H1 (cell line): ENCODE measurements at regions not wholly inside any gene's neighbourhood (a gene's known extent, or its start where the extent isn't known, plus 50 kb on each side); places are given as distances from the start of the nearest gene placed in this dataset.

Experiments
- CTCF ChIA-PET: fragments of 300-600 bp; sonication (Branson Sonifier 250); formaldehyde crosslinking; loops from one replicate; lab custom pipeline; 2021; ENCODE audit not compliant: partially characterized antibody; lab: Charles Lee
- POLR2A ChIA-PET: fragments of 300-600 bp; sonication (Branson Sonifier 250); formaldehyde crosslinking; loops from one replicate; lab custom pipeline; 2021; ENCODE audit warnings: inconsistent platforms; ENCODE audit not compliant: partially characterized antibody; lab: Charles Lee
- DNase-seq, 2 experiments: peaks; one replicate each; pipeline versions ENCODE4 v3.0.0 to v3.0.0-alpha.2; 2010 to 2022; ENCODE audit warnings: low spot score in 2 of 2, low read depth in 1 of 2, mixed read lengths in 1 of 2
- FAIRE-seq: peaks from 2 replicates; lab custom pipeline; 2011; peaks lifted over from hg19 to GRCh38; lab: Jason Lieb, UNC
- H2AFZ ChIP-seq: 2 replicates; pipeline ENCODE4 v1.8.1; 2012; ENCODE audit warnings: low read length, inconsistent platforms
- H2AK5ac ChIP-seq: 2 replicates; pipeline ENCODE4 v1.6.1; 2013; ENCODE audit warnings: low read depth, low read length
- H2BK120ac ChIP-seq: replicated peaks from 2 replicates; pipeline ENCODE3; 2013; ENCODE audit warnings: low read depth, low read length, inconsistent platforms
- H2BK12ac ChIP-seq: 2 replicates; pipeline ENCODE4 v1.6.1; 2013; ENCODE audit warnings: low read depth, low read length
- H2BK15ac ChIP-seq: 2 replicates; pipeline ENCODE4 v1.6.1; 2013; ENCODE audit warnings: low read length
- H2BK20ac ChIP-seq: 2 replicates; pipeline ENCODE4 v1.6.1; 2013; ENCODE audit warnings: low read length
- H2BK5ac ChIP-seq: 2 replicates; pipeline ENCODE4 v1.6.1; 2013; ENCODE audit warnings: low read depth, low read length
- H3K14ac ChIP-seq: 2 replicates; pipeline ENCODE4 v1.6.1; 2013; ENCODE audit warnings: inconsistent platforms; ENCODE audit not compliant: insufficient read length
- H3K18ac ChIP-seq: 2 replicates; pipeline ENCODE4 v1.6.1; 2013; ENCODE audit warnings: low read length; ENCODE audit errors: extremely low read depth
- H3K23ac ChIP-seq: 2 replicates; pipeline ENCODE4 v1.6.1; 2013; ENCODE audit warnings: inconsistent platforms; ENCODE audit not compliant: insufficient read length
- H3K23me2 ChIP-seq: 2 replicates; pipeline ENCODE4 v1.6.1; 2013; ENCODE audit warnings: low read depth, low read length
- H3K27ac ChIP-seq: 2 replicates; pipeline ENCODE4 v1.6.1; 2011; ENCODE audit warnings: low read depth, low read length, inconsistent platforms
- H3K27me3 ChIP-seq, 4 experiments: replicated peaks in 1 of 4; 1 replicate in 1 of 4; 2 replicates in 3 of 4; pipeline versions ENCODE4 v1.6.1 to v1.8.1; 2011 to 2013; ENCODE audit warnings: low read length in 3 of 4, mild to moderate bottlenecking in 3 of 4, inconsistent platforms in 2 of 4, mixed read lengths in 2 of 4, moderate library complexity in 1 of 4; ENCODE audit not compliant: control insufficient read depth in 3 of 4, insufficient read depth in 3 of 4; ENCODE audit errors: extremely low read depth in 1 of 4
- H3K36me3 ChIP-seq, 4 experiments: 2 replicates each; pipeline versions ENCODE4 v1.6.1 to v1.8.1; 2011 to 2013; ENCODE audit warnings: mild to moderate bottlenecking in 4 of 4, low read length in 3 of 4, moderate library complexity in 2 of 4, control low read depth in 1 of 4, inconsistent platforms in 1 of 4; ENCODE audit not compliant: insufficient read depth in 4 of 4, control insufficient read depth in 2 of 4
- H3K4ac ChIP-seq: replicated peaks from 2 replicates; pipeline ENCODE3; 2013; ENCODE audit warnings: low read length, low read depth, mixed read lengths, inconsistent platforms; ENCODE audit not compliant: insufficient read length
- H3K4me1 ChIP-seq, 4 experiments: replicated peaks in 1 of 4; 1 replicate in 1 of 4; 2 replicates in 3 of 4; pipeline versions ENCODE4 v1.6.1 to v1.8.1; 2011 to 2013; ENCODE audit warnings: low read length in 3 of 4, inconsistent platforms in 2 of 4, mixed read lengths in 1 of 4; ENCODE audit not compliant: insufficient read depth in 4 of 4, control insufficient read depth in 3 of 4
- H3K4me2 ChIP-seq, 2 experiments: 2 replicates each; pipeline versions ENCODE4 v1.6.1 to v1.8.1; 2011 to 2013; ENCODE audit warnings: low read depth in 2 of 2, low read length in 2 of 2, control low read depth in 1 of 2, inconsistent platforms in 1 of 2, mild to moderate bottlenecking in 1 of 2; ENCODE audit not compliant: insufficient read depth in 1 of 2
- H3K4me3 ChIP-seq, 4 experiments: fragments of 200-600, 300-600 bp in 1 of 4; sonication (generic), shearing (Covaris generic), sonication (Bioruptor Twin) in 1 of 4; 2 replicates each; pipeline versions ENCODE4 v1.5.1 to v1.8.1; 2011 to 2016; ENCODE audit warnings: low read length in 4 of 4, low read depth in 3 of 4, control low read depth in 2 of 4, inconsistent platforms in 2 of 4, mild to moderate bottlenecking in 2 of 4, mixed read lengths in 1 of 4, moderate library complexity in 1 of 4; ENCODE audit not compliant: insufficient read depth in 2 of 4; ENCODE audit errors: extremely low read depth in 1 of 4
- H3K56ac ChIP-seq: replicated peaks from 2 replicates; pipeline ENCODE3; 2013; ENCODE audit warnings: low read depth, mild to moderate bottlenecking, mixed read lengths, low read length, inconsistent platforms; ENCODE audit not compliant: insufficient read length
- H3K79me1 ChIP-seq: 2 replicates; pipeline ENCODE4 v1.6.1; 2013; ENCODE audit warnings: low read depth, low read length, control low read depth
- H3K79me2 ChIP-seq, 2 experiments: 2 replicates each; pipeline versions ENCODE4 v1.6.1 to v1.8.1; 2012 to 2013; ENCODE audit warnings: low read length in 2 of 2, mild to moderate bottlenecking in 2 of 2, inconsistent platforms in 1 of 2; ENCODE audit not compliant: insufficient read depth in 2 of 2, control insufficient read depth in 1 of 2
- H3K9ac ChIP-seq, 4 experiments: replicated peaks in 1 of 4; 1 replicate in 1 of 4; 2 replicates in 3 of 4; pipeline versions ENCODE4 v1.6.1 to v1.8.1; 2011 to 2013; ENCODE audit warnings: low read depth in 3 of 4, low read length in 3 of 4, control low read depth in 2 of 4, mild to moderate bottlenecking in 2 of 4, moderate library complexity in 2 of 4, inconsistent platforms in 1 of 4; ENCODE audit errors: extremely low read depth in 1 of 4
- H3K9me3 ChIP-seq, 2 experiments: 2 replicates each; pipeline versions ENCODE4 v1.6.1 to v1.8.1; 2012 to 2013; ENCODE audit warnings: mild to moderate bottlenecking in 2 of 2, moderate library complexity in 2 of 2, control low read depth in 1 of 2, inconsistent platforms in 1 of 2, low read depth in 1 of 2, low read length in 1 of 2, mixed read lengths in 1 of 2; ENCODE audit not compliant: insufficient read depth in 2 of 2
- H4K20me1 ChIP-seq, 2 experiments: replicated peaks in 1 of 2; 2 replicates each; pipeline versions ENCODE3 to v1.8.1; 2011 to 2013; ENCODE audit warnings: inconsistent platforms in 2 of 2, low read length in 2 of 2, mild to moderate bottlenecking in 1 of 2; ENCODE audit not compliant: insufficient read depth in 2 of 2, control insufficient read depth in 1 of 2
- H4K5ac ChIP-seq: 2 replicates; pipeline ENCODE4 v1.6.1; 2013; ENCODE audit warnings: low read length, low read depth, mixed read lengths, inconsistent platforms; ENCODE audit not compliant: insufficient read length
- H4K8ac ChIP-seq: 2 replicates; pipeline ENCODE4 v1.8.0; 2013; ENCODE audit warnings: mild to moderate bottlenecking, moderate library complexity, low read length, inconsistent platforms; ENCODE audit not compliant: insufficient read depth; ENCODE audit errors: extremely low read depth
- H4K91ac ChIP-seq: replicated peaks from 2 replicates; pipeline ENCODE3; 2013; ENCODE audit warnings: low read length, mixed read lengths, inconsistent platforms; ENCODE audit not compliant: insufficient read length
- GABPA ChIP-seq: IDR thresholded peaks from 2 replicates; pipeline ENCODE4 v1.6.1; 2011; ENCODE audit warnings: mild to moderate bottlenecking, low read length, moderate library complexity, borderline replicate concordance; ENCODE audit not compliant: insufficient read depth
- KDM5A ChIP-seq: fragments of 200-600 bp; IDR thresholded peaks from 2 replicates; pipeline ENCODE4 v1.7.1; 2012; ENCODE audit warnings: mild to moderate bottlenecking, low read length, inconsistent platforms, mixed read lengths
- NRF1 ChIP-seq: IDR thresholded peaks from 2 replicates; pipeline ENCODE4 v1.6.1; 2011; ENCODE audit warnings: mild to moderate bottlenecking, low read depth, low read length, improper control_type of control experiment
- PHF8 ChIP-seq: fragments of 200-600 bp; sonication (generic); conservative IDR thresholded peaks from 2 replicates; pipeline ENCODE4 v1.7.1; 2012; ENCODE audit warnings: low read depth, mild to moderate bottlenecking, inconsistent platforms, low read length, moderate library complexity
- RAD21 ChIP-seq, 2 experiments: IDR thresholded peaks in 1 of 2; conservative IDR thresholded peaks in 1 of 2; 2 replicates each; pipeline ENCODE4 v1.6.1; 2011; ENCODE audit warnings: low read depth in 2 of 2, low read length in 2 of 2, improper control_type of control experiment in 1 of 2, inconsistent platforms in 1 of 2, mild to moderate bottlenecking in 1 of 2, moderate library complexity in 1 of 2
- SIN3A ChIP-seq, 2 experiments: IDR thresholded peaks in 1 of 2; conservative IDR thresholded peaks in 1 of 2; 2 replicates each; pipeline ENCODE4 v1.6.1; 2011 to 2012; ENCODE audit warnings: low read length in 2 of 2, improper control_type of control experiment in 1 of 2, low read depth in 1 of 2, mild to moderate bottlenecking in 1 of 2
- SIX5 ChIP-seq: IDR thresholded peaks from 2 replicates; pipeline ENCODE4 v1.6.1; 2011; ENCODE audit warnings: mild to moderate bottlenecking, low read depth, low read length
- WGBS, 2 experiments: shearing (Covaris generic) in 1 of 2; methylation state at CpG; one replicate each; pipeline versions ENCODE4 v1.1.6 to v1.1.7; 2013 to 2015; ENCODE audit warnings: low lambda C conversion rate in 2 of 2, mixed read lengths in 2 of 2, inconsistent platforms in 1 of 2, low coverage in 1 of 2, missing lambda C conversion rate in 1 of 2; ENCODE audit not compliant: insufficient replicate concordance in 2 of 2, insufficient coverage in 1 of 2, insufficient read length in 1 of 2; ENCODE audit errors: extremely low coverage in 1 of 2, missing lambda C conversion rate in 1 of 2; 5-methylcytosine and 5-hydroxymethylcytosine counted together

GRCh38 chr1:223462047-223462630 is 68.9 kb downstream of the CCDC185 start:
- POLR2A ChIA-PET = no interaction called here
- Histone ChIP-seq H3K18ac (no peak overlapping the region), H4K91ac (no peak overlapping the region)

More at GRCh38 chr1:223462047-223462630, 68.9 kb downstream of the CCDC185 start:
- Histone ChIP-seq H3K9ac (no peak overlapping the region), H2AK5ac (no peak overlapping the region), H2BK120ac (no peak overlapping the region), H4K20me1 (no peaks in the 10 kb centered on the region), H3K4me2 (no peak overlapping the region), H3K27ac (no peak overlapping the region), H3K27me3 (no peaks in the 10 kb centered on the region), H2AFZ (no peak overlapping the region), H4K5ac (no peak overlapping the region), H3K56ac (no peak overlapping the region), H3K14ac (no peak overlapping the region), H3K79me2 (no peaks in the 10 kb centered on the region), H3K79me1 (no peaks in the 10 kb centered on the region), H3K4me1 (no peaks in the 10 kb centered on the region), H3K9me3 (no peaks in the 10 kb centered on the region), H3K4me3 (no peak overlapping the region), H2BK12ac (no peak overlapping the region), H3K4ac (no peak overlapping the region), H3K23me2 (no peaks in the 10 kb centered on the region), H3K23ac (no peak overlapping the region), H2BK5ac (no peak overlapping the region), H3K36me3 (no peaks in the 10 kb centered on the region), H4K8ac (no peak overlapping the region), H2BK20ac (no peak overlapping the region), H2BK15ac (no peak overlapping the region)
- CTCF ChIA-PET = interaction anchor here (1.1 kb wide), 2 partner anchors 70 to 208 kb away, joined by 3 read pairs; no protein-coding TSS in a partner anchor
- no peak for DNase-seq
- FAIRE-seq = no peak
- no peak for TF ChIP-seq KDM5A
- no peak for TF ChIP-seq PHF8
- TF ChIP-seq NRF1 = no peak
- TF ChIP-seq SIX5 = no peak
- no peak for TF ChIP-seq RAD21 (IDR thresholded peaks at IDR 0.05 in 1 of 2, conservative IDR thresholded peaks at IDR 0.05 in 1 of 2; ENCODE audit: low read depth in 2 of 2, low read length in 2 of 2)
- TF ChIP-seq SIN3A (conservative IDR thresholded peaks at IDR 0.05 in 1 of 2, IDR thresholded peaks at IDR 0.05 in 1 of 2; ENCODE audit: low read depth in 1 of 2, low read length in 2 of 2) = no peak
- no peak for TF ChIP-seq GABPA
- 93% methylated on average over 5 of the region's 5 CpGs; no CpG with 5 or more reads in 1 of the 2 experiments for WGBS, 2 experiments
